ENCODE measurements at regions not wholly inside any gene's neighbourhood (a gene's known extent, or its start where the extent isn't known, plus 50 kb on each side); places are given as distances from the start of the nearest gene placed in this dataset.

DNA sequence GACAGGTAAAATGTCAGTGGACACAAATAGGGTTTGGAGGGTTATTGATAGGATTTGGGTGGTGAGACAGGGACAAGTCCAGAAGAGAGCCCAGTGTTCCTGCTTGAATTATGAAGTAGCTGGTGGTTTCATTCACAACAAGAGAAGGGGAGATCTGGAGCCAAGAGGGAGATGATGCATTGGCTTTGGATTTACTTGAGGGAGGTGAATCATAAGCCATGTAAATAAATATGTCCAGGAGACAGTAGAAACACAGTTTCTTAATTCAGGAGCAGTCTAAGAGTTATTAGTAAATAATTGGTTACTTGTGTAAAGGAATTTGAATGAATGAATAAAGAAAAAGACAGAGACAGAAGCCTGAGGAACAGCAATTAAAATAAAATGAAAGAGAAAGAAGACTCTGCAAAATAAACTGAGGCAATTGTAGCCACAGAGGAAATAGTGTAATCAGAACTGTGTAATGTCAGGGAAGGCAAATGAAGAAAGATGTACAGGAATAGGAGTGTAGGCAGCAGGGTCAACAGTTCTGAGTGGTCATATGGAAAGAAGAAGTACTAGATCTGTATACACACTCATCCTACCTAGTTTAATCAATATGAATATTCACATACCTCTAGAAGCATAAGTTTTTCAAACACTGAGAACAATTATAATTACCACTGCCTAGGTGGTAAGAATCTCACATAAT lies 50.2 kb upstream of the CXCL8 start:
- Histone ChIP-seq H3K9me3 (no peaks in the 10 kb centered on the region), H3K27me3 (no peaks in the 10 kb centered on the region), H3K36me3 (no peaks in the 10 kb centered on the region), H3K4me1 (ENCODE audit: insufficient read depth) (no peaks in the 10 kb centered on the region), H3K27ac (no peak overlapping the region), H3K4me3 (no peak overlapping the region)
- intact Hi-C loops (cut with DNase I), result no loop called here
- TF ChIP-seq CTCF (IDR thresholded peaks at IDR 0.05) (no peak), POLR2A (IDR thresholded peaks at IDR 0.05) (no peak), EP300 (IDR thresholded peaks at IDR 0.05) (no peak)
- no peak for DNase-seq

All from ovary (tissue), 7 donors.